HG03039 (cell line): ENCODE measurements at regions not wholly inside any gene's neighbourhood (a gene's known extent, or its start where the extent isn't known, plus 50 kb on each side); places are given as distances from the start of the nearest gene placed in this dataset.

Source experiments
- ATAC-seq: cut with Tn5 transposase; IDR thresholded peaks from one replicate; pipeline ENCODE4 v1.9.1; 2021; ENCODE audit warnings: mild to moderate bottlenecking, moderate library complexity; ENCODE audit not compliant: unreplicated experiment

GRCh38 chr5:171647043-171647903 is 138.3 kb upstream of the SMIM23 start:
- ATAC-seq, result no peak

GRCh38 chr5:171647904-171648260 is 137.7 kb upstream of the SMIM23 start:
- ATAC-seq, result no peak

DNA sequence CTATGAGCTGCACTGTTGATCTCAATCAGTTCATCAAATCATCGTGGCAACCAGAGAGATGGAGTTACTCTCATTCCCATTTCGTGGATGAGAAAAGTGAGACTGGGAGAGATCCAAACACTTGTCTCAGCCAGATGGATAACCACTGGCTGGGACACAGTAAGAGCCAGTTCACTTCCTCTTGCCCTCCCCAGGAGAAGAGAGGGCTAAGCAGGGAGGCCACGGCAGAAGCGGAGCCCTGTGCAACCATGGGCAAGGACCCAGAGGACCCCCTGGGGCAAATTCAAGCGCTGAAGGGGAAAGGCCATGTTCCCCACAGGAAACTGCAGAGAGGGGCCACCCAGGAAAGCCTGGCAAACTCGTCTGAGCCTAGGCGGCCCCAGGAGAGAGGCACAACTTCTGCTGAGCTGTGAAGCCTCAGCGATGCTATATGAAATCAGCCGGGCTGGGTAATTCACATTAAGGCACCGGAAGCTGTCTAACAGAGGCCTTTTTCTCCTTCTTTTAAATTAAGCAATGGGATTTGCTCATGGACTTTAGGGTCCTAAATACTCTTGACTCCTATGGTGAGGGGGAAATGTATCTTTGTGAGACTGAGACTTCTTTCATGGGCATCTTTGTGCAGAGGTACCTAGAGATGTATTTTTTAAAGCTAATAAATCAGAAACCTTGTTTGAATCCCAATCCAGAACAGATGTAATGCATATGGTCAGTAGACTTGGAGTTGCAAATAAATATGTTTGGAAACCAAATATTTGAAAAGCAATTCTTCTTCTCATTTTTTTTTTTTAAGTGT is 137.1 kb upstream of the SMIM23 start:
- no peak for ATAC-seq

DNA sequence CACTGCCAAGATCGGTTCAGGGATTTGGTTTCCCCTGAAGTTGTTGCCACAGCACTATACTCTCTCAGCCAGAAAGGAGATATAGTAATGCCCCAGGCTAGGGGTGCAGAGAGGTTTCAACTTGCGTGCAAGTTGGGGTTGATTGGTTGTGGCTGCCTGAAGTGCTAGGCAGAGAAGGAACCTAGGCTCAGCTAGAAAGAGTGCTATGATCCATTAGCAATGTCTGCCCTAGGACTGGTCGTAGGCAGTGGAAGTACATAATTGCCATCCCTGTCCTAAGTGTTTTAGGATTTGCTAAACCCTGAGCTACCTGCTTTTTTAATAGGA is 136.6 kb upstream of the SMIM23 start:
- no peak for ATAC-seq

DNA sequence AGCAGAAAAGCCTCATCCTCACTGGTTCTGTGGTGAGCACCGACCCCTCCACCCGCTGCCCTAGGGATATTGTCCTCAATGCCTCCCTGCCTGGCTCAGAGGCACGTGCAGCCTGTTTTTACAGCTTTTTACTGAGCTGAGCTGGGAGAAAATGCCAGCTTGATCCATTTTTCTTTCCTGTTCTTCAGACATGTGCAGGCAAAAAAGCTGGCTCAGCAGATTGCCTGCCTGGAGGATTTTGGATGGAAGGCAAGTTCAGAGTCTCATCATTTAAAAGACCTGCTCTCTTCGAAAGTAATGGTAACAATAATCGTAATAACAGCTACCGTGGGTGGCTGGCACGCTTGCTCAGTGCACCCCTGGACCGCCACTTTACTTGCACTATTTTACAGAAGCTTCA is 135.0 kb upstream of the SMIM23 start:
- ATAC-seq, result no peak

DNA sequence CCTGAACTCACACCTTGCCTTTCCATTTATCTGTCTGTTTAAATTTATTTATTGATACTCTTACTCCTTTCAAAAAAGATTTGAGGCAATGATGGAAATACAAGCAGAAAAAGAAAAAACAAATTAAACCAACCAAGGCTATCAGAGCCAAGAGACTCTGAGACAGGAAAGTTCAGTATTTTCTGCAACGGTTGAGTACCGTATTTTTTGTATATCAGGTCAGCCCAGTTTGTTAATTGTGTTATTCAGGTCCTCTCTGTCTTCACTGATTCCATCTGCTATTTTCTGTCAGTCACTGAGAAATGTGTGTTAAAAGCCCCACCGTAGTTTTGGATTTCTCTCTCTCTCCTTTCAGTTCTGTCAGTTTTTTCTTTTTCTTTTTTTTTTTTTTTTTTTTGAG is 134.5 kb upstream of the SMIM23 start:
- ATAC-seq, result no peak

- ATAC-seq, result no peak
Observed at GRCh38 chr5:171654881-171655280, 130.7 kb upstream of the SMIM23 start.

GRCh38 chr5:171657473-171657872 is 128.1 kb upstream of the SMIM23 start:
- ATAC-seq, result no peak

GRCh38 chr5:171659896-171660295 is 125.7 kb upstream of the SMIM23 start:
- no peak for ATAC-seq

- ATAC-seq, result no peak
Observed at GRCh38 chr5:171660434-171660833, 125.2 kb upstream of the SMIM23 start.

DNA sequence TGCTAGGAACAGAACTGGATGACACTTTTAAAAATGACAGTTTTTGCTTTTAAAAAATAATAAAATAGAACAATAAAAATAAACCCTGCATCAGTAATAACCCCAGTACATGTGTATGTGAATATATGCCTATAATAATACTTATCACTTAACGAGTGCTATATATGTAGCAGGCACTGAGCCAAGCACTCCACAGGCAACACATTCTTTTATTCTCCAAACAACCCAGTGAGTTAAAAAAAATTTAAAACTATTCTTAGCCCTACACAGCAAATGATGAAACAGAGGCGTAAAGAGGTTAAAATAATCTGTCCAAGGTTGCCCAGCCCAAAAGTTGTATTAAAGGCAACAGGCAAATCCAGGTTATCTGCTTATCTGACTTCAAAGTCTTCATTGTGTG is 124.5 kb upstream of the SMIM23 start:
- ATAC-seq, result no peak

DNA sequence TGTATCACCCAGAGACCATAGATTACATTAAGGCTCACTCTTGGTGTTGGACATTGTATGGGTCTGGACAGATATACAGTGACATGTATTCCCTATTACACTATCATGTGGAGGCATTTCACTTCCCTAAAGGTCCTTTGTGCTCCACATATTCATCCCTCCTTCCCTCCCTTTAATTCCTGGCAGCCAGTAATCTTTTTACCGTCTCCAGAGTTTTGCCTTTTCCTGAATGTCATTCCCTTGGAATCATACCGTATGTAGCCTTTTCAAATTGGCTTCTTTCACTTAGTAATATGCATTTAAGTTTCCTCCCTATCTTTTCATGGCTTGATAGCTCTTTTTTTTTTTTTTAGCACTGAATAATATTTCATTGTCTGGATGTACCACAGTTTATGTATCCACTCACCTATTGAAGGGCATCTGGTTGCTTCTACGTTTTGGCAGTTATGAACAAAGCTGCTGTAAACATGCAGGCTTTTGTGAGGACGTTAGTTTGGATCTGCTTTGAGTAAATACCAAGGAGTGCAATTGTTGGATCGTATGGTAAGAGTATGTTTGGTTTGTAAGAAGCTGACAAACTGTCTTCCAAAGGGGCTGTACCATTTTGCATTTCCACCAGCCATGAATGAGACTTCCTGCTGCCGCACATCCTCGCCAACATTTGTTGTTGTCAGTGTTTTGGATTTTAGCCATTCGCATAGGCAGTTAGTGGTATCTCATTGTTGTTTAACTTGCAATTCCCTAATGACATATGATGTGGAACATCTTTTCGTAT is 122.1 kb upstream of the SMIM23 start:
- no peak for ATAC-seq

DNA sequence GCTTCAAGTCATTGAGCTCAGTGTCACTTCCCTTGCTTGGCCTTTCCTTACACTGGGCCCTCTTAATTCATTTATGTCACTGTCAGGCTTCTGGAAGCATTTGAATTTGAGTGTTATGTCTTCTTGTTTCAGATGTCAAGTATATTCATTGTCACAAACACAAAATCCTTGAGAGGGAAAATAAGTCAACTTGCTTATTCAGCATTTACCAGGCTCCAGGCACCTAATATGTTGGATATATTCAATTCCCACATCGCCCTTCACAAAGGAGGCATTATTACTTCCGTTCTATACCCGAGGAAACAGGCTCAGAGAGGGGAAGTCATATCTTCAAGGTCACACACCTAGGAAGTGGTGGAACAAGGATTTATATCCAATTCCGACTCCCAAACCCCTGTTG is 121.1 kb upstream of the SMIM23 start:
- no peak for ATAC-seq

DNA sequence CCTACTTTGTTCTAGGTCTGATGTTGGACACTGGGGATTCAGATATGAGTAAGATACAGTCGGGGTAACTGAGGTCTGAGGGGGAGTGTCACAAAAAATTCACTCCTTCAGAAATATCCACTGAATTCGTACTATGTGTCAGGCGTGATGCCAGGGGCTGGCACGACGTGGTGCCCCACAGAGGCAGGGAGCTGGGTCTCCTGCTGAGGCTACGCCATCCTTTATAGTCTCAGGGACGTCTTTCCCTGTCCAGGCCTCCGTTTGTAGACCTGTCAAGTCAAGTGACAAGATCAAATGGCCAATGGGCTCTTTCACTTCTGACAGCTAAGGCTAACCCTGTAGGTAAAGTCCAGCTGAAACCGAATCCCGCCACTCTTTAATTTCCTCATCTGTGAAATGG is 118.8 kb upstream of the SMIM23 start:
- no peak for ATAC-seq

DNA sequence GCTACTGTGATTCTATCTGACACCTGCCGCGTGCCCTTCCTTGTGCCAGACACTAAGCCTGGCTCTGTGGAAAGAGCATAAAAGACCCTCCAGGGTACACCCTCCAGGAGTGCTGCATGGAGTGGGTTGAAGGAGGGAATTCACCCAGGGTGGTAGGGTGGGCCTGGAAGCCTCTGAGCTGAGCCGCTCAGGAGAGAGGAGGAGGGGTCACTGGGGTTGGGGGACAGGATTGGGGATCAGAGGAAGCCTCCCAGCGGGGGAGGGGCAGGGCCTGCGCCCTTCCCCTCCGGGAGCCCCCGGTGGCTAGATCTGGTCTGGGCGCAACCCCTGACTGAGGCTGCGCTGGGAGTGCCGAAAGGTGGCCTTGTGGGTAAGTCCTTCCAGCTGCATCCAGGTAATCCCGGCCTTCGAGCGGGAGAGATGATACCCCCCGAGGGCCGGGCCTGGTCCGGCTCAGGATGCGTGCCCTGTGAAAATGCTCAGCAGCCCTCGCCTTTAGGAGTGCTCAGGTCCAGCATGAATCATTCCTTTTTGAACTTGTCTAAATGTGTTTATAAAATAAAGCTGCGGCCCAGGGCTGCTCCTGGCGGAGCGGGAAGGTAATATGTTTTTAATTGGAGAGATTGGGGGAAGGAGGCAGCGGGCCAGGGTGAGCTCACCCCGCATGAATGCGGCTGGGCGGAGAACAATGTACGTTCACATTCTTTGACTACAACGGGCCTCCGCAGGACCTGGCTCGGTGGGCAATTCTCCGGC is 118.1 kb upstream of the SMIM23 start:
- ATAC-seq, result no peak

GRCh38 chr5:171668097-171668412 is 117.6 kb upstream of the SMIM23 start:
- no peak for ATAC-seq

DNA sequence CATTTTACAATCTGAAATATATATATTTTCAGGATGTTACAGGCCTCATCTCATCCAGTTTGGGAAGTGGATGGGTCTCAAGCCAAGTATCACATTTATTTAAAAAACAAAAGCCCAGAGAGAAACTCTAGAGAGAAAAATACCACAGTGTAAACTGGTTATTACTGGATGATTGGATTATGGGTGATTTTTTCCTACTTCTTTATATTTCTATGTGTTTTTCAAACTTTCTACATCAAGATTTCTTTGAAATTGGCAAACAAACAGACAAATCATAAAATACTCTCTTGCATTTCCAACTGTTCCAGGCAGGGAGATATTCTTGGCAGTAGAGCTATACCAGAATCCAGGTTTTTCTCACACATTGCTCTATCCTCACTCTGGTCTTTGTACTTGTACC is 116.0 kb upstream of the SMIM23 start:
- ATAC-seq, result no peak

GRCh38 chr5:171672556-171672955 is 113.1 kb upstream of the SMIM23 start:
- ATAC-seq, result no peak

DNA sequence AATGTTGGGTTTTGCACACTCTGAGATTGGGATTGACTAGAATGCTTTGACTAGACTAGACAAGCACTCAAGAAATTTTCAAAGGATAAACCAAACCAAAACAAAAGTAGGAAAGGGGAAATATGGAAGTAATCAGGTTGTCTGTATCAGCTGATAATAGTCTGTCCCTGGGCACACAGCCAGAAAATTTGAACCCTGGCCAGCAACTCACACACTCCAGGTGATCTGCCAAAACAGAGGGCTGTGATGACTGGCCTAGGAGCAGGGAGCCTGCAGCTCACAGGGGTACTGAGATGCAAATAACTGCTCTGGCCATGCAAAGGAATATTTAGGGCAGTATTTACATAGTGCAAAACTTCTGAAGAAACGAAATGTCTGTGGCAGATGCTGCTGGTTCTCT is 112.3 kb upstream of the SMIM23 start:
- ATAC-seq, result no peak

DNA sequence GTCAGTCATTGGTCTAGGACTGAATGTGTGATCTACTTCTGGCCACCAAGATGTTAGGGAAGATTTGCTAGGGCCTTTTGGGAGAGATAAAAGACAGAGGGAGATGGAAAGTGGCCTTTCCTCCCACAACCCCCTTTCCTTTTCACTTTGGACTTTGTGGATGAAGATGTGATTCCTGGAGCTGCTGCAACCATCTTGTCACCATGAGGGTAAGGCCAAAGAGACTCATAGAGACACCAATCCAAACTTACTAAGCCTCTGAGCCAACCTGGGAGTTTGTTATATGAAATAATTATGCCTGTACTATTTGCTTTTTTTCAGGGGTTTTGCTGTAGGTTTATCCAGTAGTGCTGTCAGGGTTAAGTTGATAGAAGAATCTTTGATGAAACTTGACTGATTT is 111.8 kb upstream of the SMIM23 start:
- ATAC-seq, result no peak

DNA sequence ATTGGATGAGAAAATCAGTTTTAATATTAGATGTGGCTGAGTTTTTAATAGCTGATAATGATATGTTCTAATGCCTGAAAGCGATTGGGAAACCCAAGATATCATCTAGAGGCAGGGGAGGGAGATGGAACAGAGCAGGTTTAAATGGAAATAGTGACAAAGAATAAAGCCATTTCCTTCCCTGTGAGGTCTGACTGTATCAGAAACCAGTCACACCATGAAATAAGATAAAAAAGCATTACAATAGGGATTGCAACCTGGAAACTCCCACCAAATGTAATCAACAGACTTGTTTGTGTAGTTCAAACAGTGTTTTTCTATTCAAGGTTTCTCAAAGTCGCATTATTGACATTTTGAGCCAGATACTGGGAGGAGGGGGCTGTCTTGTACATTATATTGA is 110.1 kb upstream of the SMIM23 start:
- no peak for ATAC-seq
